ENCODE measurements at regions not wholly inside any gene's neighbourhood (a gene's known extent, or its start where the extent isn't known, plus 50 kb on each side); places are given as distances from the start of the nearest gene placed in this dataset.
"Not testable (repeated sequence)": the region's sequence is repeated elsewhere in the genome, so short reads cannot be mapped to it uniquely, and the experiment has no call there.

- TF ChIP-seq, protein P1, sequence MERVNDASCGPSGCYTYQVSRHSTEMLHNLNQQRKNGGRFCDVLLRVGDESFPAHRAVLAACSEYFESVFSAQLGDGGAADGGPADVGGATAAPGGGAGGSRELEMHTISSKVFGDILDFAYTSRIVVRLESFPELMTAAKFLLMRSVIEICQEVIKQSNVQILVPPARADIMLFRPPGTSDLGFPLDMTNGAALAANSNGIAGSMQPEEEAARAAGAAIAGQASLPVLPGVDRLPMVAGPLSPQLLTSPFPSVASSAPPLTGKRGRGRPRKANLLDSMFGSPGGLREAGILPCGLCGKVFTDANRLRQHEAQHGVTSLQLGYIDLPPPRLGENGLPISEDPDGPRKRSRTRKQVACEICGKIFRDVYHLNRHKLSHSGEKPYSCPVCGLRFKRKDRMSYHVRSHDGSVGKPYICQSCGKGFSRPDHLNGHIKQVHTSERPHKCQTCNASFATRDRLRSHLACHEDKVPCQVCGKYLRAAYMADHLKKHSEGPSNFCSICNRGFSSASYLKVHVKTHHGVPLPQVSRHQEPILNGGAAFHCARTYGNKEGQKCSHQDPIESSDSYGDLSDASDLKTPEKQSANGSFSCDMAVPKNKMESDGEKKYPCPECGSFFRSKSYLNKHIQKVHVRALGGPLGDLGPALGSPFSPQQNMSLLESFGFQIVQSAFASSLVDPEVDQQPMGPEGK (CRISPR knock-in tag; IDR thresholded peaks at IDR 0.05; ENCODE audit: borderline replicate concordance): no peak
These were observed 532.1 kb upstream of the B3GAT1 start (continued) for GRCh38 chr11:134944131-134944530.

DNA sequence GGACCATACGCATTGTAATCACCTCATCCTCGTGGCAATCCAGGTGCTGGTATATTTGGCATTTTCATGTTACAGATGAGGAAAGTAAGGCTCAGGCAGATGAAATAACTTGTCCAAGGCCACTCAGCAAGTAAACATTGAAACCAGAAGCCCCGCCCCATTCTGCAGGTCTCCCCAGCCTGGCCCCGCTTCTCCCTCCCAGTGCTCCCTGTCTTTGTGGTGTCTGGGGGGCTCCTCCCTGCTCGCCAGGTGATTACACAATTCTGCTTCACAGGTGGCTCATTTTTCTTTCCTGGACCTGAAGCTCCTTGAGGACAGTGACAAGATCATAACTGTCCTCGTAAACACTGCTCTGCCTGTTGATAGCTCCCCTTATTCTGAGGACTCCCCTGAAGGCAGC is 531.5 kb upstream of the B3GAT1 start:
- no peak for TF ChIP-seq ZFP3 (CRISPR knock-in tag; IDR thresholded peaks at IDR 0.05)
- no peak for TF ChIP-seq POU6F1 (CRISPR knock-in tag; IDR thresholded peaks at IDR 0.05; ENCODE audit: borderline replicate concordance, low read depth)
- no peak for TF ChIP-seq OSR1 (CRISPR knock-in tag; IDR thresholded peaks at IDR 0.05)
- no peak for TF ChIP-seq ISL1 (CRISPR knock-in tag; IDR thresholded peaks at IDR 0.05)
- TF ChIP-seq CREB5 (CRISPR knock-in tag; IDR thresholded peaks at IDR 0.05; ENCODE audit: low read depth): no peak
- TF ChIP-seq, protein P1 (CRISPR knock-in tag; IDR thresholded peaks at IDR 0.05; ENCODE audit: borderline replicate concordance): no peak
- no peak for ATAC-seq

- no peak for ATAC-seq
- TF ChIP-seq SNAI2 (CRISPR knock-in tag; IDR thresholded peaks at IDR 0.05): no peak
- TF ChIP-seq PPARA (CRISPR knock-in tag; IDR thresholded peaks at IDR 0.05; ENCODE audit: borderline replicate concordance): no peak
- TF ChIP-seq ZFP3 (CRISPR knock-in tag; IDR thresholded peaks at IDR 0.05): no peak
- TF ChIP-seq ISL1 (CRISPR knock-in tag; IDR thresholded peaks at IDR 0.05): no peak
- TF ChIP-seq ZFP30 (CRISPR knock-in tag; IDR thresholded peaks at IDR 0.05): no peak
- TF ChIP-seq TOX (CRISPR knock-in tag; IDR thresholded peaks at IDR 0.05; ENCODE audit: borderline replicate concordance): no peak
- no peak for TF ChIP-seq TSHZ2 (CRISPR knock-in tag; IDR thresholded peaks at IDR 0.05)
- no peak for TF ChIP-seq GLIS3 (CRISPR knock-in tag; IDR thresholded peaks at IDR 0.05)
- no peak for TF ChIP-seq ZNF70 (CRISPR knock-in tag; IDR thresholded peaks at IDR 0.05)
- TF ChIP-seq ESRRG (CRISPR knock-in tag; IDR thresholded peaks at IDR 0.05): no peak
- no peak for TF ChIP-seq CSDC2 (CRISPR knock-in tag; IDR thresholded peaks at IDR 0.05)
- no peak for TF ChIP-seq TCF4 (CRISPR knock-in tag; IDR thresholded peaks at IDR 0.05; ENCODE audit: borderline replicate concordance)
These were observed 530.6 kb upstream of the B3GAT1 start for GRCh38 chr11:134942681-134943080.

DNA sequence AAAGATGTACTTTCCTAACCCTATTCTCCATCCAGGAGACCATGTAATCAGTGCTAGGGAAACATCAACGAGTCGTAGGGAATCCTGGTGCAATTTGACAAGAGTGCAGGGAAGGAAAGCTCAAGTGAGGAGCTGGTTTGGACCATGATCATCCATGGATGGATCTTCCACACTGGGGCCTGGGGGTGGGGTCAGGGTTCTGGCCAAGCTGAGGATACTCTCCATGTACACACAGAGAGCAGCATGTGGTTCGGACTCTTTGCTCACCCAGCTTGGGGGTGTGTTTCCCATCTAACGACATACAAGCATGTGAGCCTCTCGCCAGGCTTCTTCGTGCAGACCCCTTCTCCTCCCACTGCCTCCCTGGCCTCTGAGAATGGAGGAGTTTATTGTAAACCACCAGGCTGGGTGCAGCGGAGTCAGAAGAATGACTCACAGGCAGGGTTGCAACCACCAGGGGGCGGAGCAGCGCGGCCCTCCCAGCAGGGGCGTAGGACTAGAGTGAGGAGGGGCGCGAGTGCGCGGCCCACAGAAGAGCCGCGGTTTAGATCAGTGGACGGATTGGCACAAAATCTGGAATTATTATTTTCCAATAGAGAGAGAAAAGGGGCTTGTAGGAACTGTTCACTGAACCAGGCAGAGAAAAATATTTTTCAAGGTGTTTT is 530.0 kb upstream of the B3GAT1 start:
- not testable (repeated sequence) for ATAC-seq

DNA sequence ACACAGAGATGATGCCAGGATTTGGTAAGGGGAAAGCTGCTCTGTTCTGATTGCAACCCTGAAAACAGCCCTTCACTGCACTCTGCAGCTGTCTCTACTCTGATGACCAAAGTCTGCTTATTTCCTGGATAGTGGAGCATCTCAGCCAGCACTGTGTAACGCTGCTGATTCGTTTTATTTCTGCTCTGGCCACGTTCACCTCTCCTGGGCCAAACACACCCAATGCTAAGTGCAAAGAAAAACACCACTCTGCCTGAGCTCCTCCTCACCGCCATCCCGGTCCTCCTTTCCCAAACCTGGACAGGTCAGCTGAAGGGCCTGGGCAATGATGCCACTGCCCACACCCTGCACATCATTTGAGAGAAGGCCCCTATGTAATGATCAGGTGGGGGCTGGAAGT is 529.3 kb upstream of the B3GAT1 start:
- ATAC-seq: no peak
- no peak for TF ChIP-seq ESRRG (CRISPR knock-in tag; IDR thresholded peaks at IDR 0.05)
- TF ChIP-seq GLIS3 (CRISPR knock-in tag; IDR thresholded peaks at IDR 0.05): no peak
- TF ChIP-seq ZFP3 (CRISPR knock-in tag; IDR thresholded peaks at IDR 0.05): no peak
- TF ChIP-seq ISL1 (CRISPR knock-in tag; IDR thresholded peaks at IDR 0.05): no peak
- no peak for TF ChIP-seq CREB5 (CRISPR knock-in tag; IDR thresholded peaks at IDR 0.05; ENCODE audit: low read depth)
- TF ChIP-seq TOX (CRISPR knock-in tag; IDR thresholded peaks at IDR 0.05; ENCODE audit: borderline replicate concordance): no peak
- no peak for TF ChIP-seq BACH2 (CRISPR knock-in tag; IDR thresholded peaks at IDR 0.05; ENCODE audit: borderline replicate concordance)
- no peak for TF ChIP-seq TSHZ2 (CRISPR knock-in tag; IDR thresholded peaks at IDR 0.05)
- TF ChIP-seq CSDC2 (CRISPR knock-in tag; IDR thresholded peaks at IDR 0.05): no peak
- TF ChIP-seq ARNTL (CRISPR knock-in tag; IDR thresholded peaks at IDR 0.05; ENCODE audit: borderline replicate concordance, low read depth): no peak
- TF ChIP-seq ZNF565 (CRISPR knock-in tag; conservative IDR thresholded peaks at IDR 0.05; ENCODE audit: low read depth): no peak
- no peak for TF ChIP-seq SNAI2 (CRISPR knock-in tag; IDR thresholded peaks at IDR 0.05)
